ENCODE measurements at regions not wholly inside any gene's neighbourhood (a gene's known extent, or its start where the extent isn't known, plus 50 kb on each side); places are given as distances from the start of the nearest gene placed in this dataset.

- no peaks in the 10 kb centered on the region for H3K4me1 ChIP-seq (ENCODE audit: control insufficient read depth in 4 of 4, insufficient read depth in 4 of 4, low read length in 3 of 4)
- TF ChIP-seq, protein P1, sequence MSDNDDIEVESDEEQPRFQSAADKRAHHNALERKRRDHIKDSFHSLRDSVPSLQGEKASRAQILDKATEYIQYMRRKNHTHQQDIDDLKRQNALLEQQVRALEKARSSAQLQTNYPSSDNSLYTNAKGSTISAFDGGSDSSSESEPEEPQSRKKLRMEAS (IDR thresholded peaks at IDR 0.05), result no peak
- TF ChIP-seq JUND (IDR thresholded peaks at IDR 0.05), result no peak
- TF ChIP-seq SP1 (IDR thresholded peaks at IDR 0.05), result no peak
- TF ChIP-seq EGR1 (IDR thresholded peaks at IDR 0.05; ENCODE audit: low read depth in 2 of 2), result no peak
- no peak for TF ChIP-seq ATF3 (IDR thresholded peaks at IDR 0.05)
- no peak for TF ChIP-seq REST (IDR thresholded peaks at IDR 0.05)
- no peaks in the 10 kb centered on the region for H3K27me3 ChIP-seq (ENCODE audit: control insufficient read depth in 4 of 4, insufficient read depth in 4 of 4, low read length in 3 of 4)
- no peak overlapping the region for H3K27ac ChIP-seq (ENCODE audit: low read depth in 1 of 2, low read length in 2 of 2)
- no peaks in the 10 kb centered on the region for H3K9me3 ChIP-seq (ENCODE audit: control insufficient read depth in 4 of 4, low read length in 3 of 4)
- no peak overlapping the region for H3K4me3 ChIP-seq (ENCODE audit: low read depth in 1 of 3, low read length in 3 of 3)
- WGBS, result 80% methylated on average over 2 of the region's 2 CpGs
- no peaks in the 10 kb centered on the region for H3K36me3 ChIP-seq (ENCODE audit: control insufficient read depth in 4 of 4, insufficient read depth in 3 of 4, low read depth in 1 of 4, low read length in 3 of 4)
- H3K9ac ChIP-seq (ENCODE audit: low read depth in 1 of 2, low read length in 2 of 2), result no peak overlapping the region
- no peak for DNase-seq (ENCODE audit: low spot score)
Observed at GRCh38 chr10:10204415-10204814, 813.3 kb upstream of the CELF2 start.

GRCh38 chr10:10205906-10206305 lies 811.8 kb upstream of the CELF2 start:
- WGBS, result 62% methylated on average over 2 of the region's 2 CpGs
- H3K4me1 ChIP-seq (ENCODE audit: control insufficient read depth in 4 of 4, insufficient read depth in 4 of 4, low read length in 3 of 4), result no peaks in the 10 kb centered on the region
- no peak for DNase-seq (ENCODE audit: low spot score)
- no peaks in the 10 kb centered on the region for H3K9me3 ChIP-seq (ENCODE audit: control insufficient read depth in 4 of 4, low read length in 3 of 4)
- TF ChIP-seq RAD21 (IDR thresholded peaks at IDR 0.05), result no peak
- H3K9ac ChIP-seq (ENCODE audit: low read depth in 1 of 2, low read length in 2 of 2), result no peak overlapping the region
- H3K4me3 ChIP-seq (ENCODE audit: low read depth in 1 of 3, low read length in 3 of 3), result no peak overlapping the region
- H3K27me3 ChIP-seq (ENCODE audit: control insufficient read depth in 4 of 4, insufficient read depth in 4 of 4, low read length in 3 of 4), result no peaks in the 10 kb centered on the region
- no peaks in the 10 kb centered on the region for H3K36me3 ChIP-seq (ENCODE audit: control insufficient read depth in 4 of 4, insufficient read depth in 3 of 4, low read depth in 1 of 4, low read length in 3 of 4)
- no peak overlapping the region for H3K27ac ChIP-seq (ENCODE audit: low read depth in 1 of 2, low read length in 2 of 2)

GRCh38 chr10:10207538-10207937 lies 810.1 kb upstream of the CELF2 start:
- Histone ChIP-seq H3K36me3 (ENCODE audit: control insufficient read depth in 4 of 4, insufficient read depth in 3 of 4, low read depth in 1 of 4, low read length in 3 of 4) (no peaks in the 10 kb centered on the region), H3K4me3 (ENCODE audit: low read depth in 1 of 3, low read length in 3 of 3) (no peak overlapping the region), H3K9me3 (ENCODE audit: control insufficient read depth in 4 of 4, low read length in 3 of 4) (no peaks in the 10 kb centered on the region), H3K9ac (ENCODE audit: low read depth in 1 of 2, low read length in 2 of 2) (no peak overlapping the region), H3K27me3 (ENCODE audit: control insufficient read depth in 4 of 4, insufficient read depth in 4 of 4, low read length in 3 of 4) (no peaks in the 10 kb centered on the region), H3K27ac (ENCODE audit: low read depth in 1 of 2, low read length in 2 of 2) (no peak overlapping the region), H3K4me1 (ENCODE audit: control insufficient read depth in 4 of 4, insufficient read depth in 4 of 4, low read length in 3 of 4) (no peaks in the 10 kb centered on the region)
- 60% methylated on average over 3 of the region's 3 CpGs for WGBS
- no peak for DNase-seq (ENCODE audit: low spot score)
- TF ChIP-seq GABPA (IDR thresholded peaks at IDR 0.05 in 1 of 2, conservative IDR thresholded peaks at IDR 0.05 in 1 of 2), result no peak

DNA sequence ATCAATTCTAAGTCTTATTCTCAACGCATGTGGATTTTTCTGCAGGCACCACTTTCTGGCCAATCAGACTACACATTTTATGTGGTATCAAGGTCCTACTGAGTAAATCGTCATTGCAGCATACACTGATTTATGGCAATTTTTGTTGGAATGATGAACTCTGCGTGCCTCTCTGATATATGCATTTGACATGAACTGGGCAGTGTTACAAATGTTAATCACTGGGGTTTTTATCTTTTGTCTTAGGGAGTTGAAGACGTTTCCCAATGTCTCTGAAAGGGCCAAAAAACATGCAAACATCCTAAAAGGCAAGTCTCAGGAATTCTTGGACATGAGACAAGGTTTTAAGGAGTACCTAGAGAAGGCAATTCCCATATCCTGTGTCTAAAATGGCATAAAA lies 809.5 kb upstream of the CELF2 start:
- Histone ChIP-seq H3K27me3 (ENCODE audit: control insufficient read depth in 4 of 4, insufficient read depth in 4 of 4, low read length in 3 of 4) (no peaks in the 10 kb centered on the region), H3K4me1 (ENCODE audit: control insufficient read depth in 4 of 4, insufficient read depth in 4 of 4, low read length in 3 of 4) (no peaks in the 10 kb centered on the region), H3K9ac (ENCODE audit: low read depth in 1 of 2, low read length in 2 of 2) (no peak overlapping the region), H3K4me3 (ENCODE audit: low read depth in 1 of 3, low read length in 3 of 3) (no peak overlapping the region), H3K9me3 (ENCODE audit: control insufficient read depth in 4 of 4, low read length in 3 of 4) (no peaks in the 10 kb centered on the region), H3K27ac (ENCODE audit: low read depth in 1 of 2, low read length in 2 of 2) (no peak overlapping the region), H3K36me3 (ENCODE audit: control insufficient read depth in 4 of 4, insufficient read depth in 3 of 4, low read depth in 1 of 4, low read length in 3 of 4) (no peaks in the 10 kb centered on the region)
- no peak for DNase-seq (ENCODE audit: low spot score)
- whole genome bisulfite sequencing, result 57% methylated on average over 4 of the region's 4 CpGs
- no peak for TF ChIP-seq ATF3 (IDR thresholded peaks at IDR 0.05)
- no peak for TF ChIP-seq FOXA2 (IDR thresholded peaks at IDR 0.05)
- no peak for TF ChIP-seq HNF4G (IDR thresholded peaks at IDR 0.05)
